Hematopoietic multipotent progenitor cell treated with erythropoietin and hydrocortisone succinate and interleukin-3 and kit ligand, for 15 days (in vitro differentiated cells): ENCODE measurements at regions not wholly inside any gene's neighbourhood (a gene's known extent, or its start where the extent isn't known, plus 50 kb on each side); places are given as distances from the start of the nearest gene placed in this dataset.
"Not testable (repeated sequence)": the region's sequence is repeated elsewhere in the genome, so short reads cannot be mapped to it uniquely, and the experiment has no call there.

Experiments
- DNase-seq: peaks from one replicate; pipeline ENCODE4 v3.0.0-alpha.2; 2015; ENCODE audit warnings: low spot score

- DNase-seq = no peak
These were observed 547.2 kb upstream of the CHORDC1 start for GRCh38 chr11:90770007-90770406.

GRCh38 chr11:90766121-90766520, 543.3 kb upstream of the CHORDC1 start:
- DNase-seq = no peak

GRCh38 chr11:90764691-90765090, 541.8 kb upstream of the CHORDC1 start:
- no peak for DNase-seq

- DNase-seq = no peak
These were observed 535.1 kb upstream of the CHORDC1 start for GRCh38 chr11:90757849-90758494.

- no peak for DNase-seq
These were observed 533.8 kb upstream of the CHORDC1 start for GRCh38 chr11:90756617-90757016.

- DNase-seq = no peak
These were observed 530.7 kb upstream of the CHORDC1 start for GRCh38 chr11:90753546-90753945.

GRCh38 chr11:90747057-90747456, 524.2 kb upstream of the CHORDC1 start:
- no peak for DNase-seq

GRCh38 chr11:90744169-90744568, 521.3 kb upstream of the CHORDC1 start:
- no peak for DNase-seq

- DNase-seq = no peak
These were observed 516.0 kb upstream of the CHORDC1 start for GRCh38 chr11:90738799-90739198.

- no peak for DNase-seq
These were observed 514.7 kb upstream of the CHORDC1 start for GRCh38 chr11:90737444-90738050.

GRCh38 chr11:90732486-90732885, 509.6 kb upstream of the CHORDC1 start:
- DNase-seq = no peak

- no peak for DNase-seq
These were observed 500.6 kb upstream of the CHORDC1 start for GRCh38 chr11:90723475-90723874.

- DNase-seq = no peak
These were observed 499.8 kb upstream of the CHORDC1 start for GRCh38 chr11:90722552-90723190.

GRCh38 chr11:90717522-90717921, 494.7 kb upstream of the CHORDC1 start:
- no peak for DNase-seq

- DNase-seq = no peak
These were observed 482.8 kb upstream of the CHORDC1 start for GRCh38 chr11:90705661-90706060.

GRCh38 chr11:90704510-90704909, 481.7 kb upstream of the CHORDC1 start:
- DNase-seq = no peak

- DNase-seq = no peak
These were observed 478.9 kb upstream of the CHORDC1 start for GRCh38 chr11:90701716-90702115.

- DNase-seq = no peak
These were observed 478.1 kb upstream of the CHORDC1 start for GRCh38 chr11:90700789-90701439.

- DNase-seq = no peak
These were observed 477.0 kb upstream of the CHORDC1 start for GRCh38 chr11:90699791-90700400.

- DNase-seq = no peak
These were observed 475.4 kb upstream of the CHORDC1 start for GRCh38 chr11:90698238-90698637.

- not testable (repeated sequence) for DNase-seq
These were observed 452.6 kb upstream of the CHORDC1 start for GRCh38 chr11:90675496-90675895.

- no peak for DNase-seq
These were observed 446.2 kb upstream of the CHORDC1 start for GRCh38 chr11:90669094-90669493.

GRCh38 chr11:90668502-90668901, 445.7 kb upstream of the CHORDC1 start:
- no peak for DNase-seq
